GM20431 (cell line): ENCODE measurements at regions not wholly inside any gene's neighbourhood (a gene's known extent, or its start where the extent isn't known, plus 50 kb on each side); places are given as distances from the start of the nearest gene placed in this dataset.

Experiments used
- in situ Hi-C: fragments of 300-500 bp; cut with MseI, MboI; formaldehyde crosslinking; loops from one replicate; pipeline ENCODE4 v1.15.0; 2020; ENCODE audit warnings: low sequenced_read_pairs; ENCODE audit not compliant: unreplicated experiment

GRCh38 chr9:23598994-23599393 lies 227.0 kb downstream of the ELAVL2 start:
- in situ Hi-C loops = loop anchor here (25.0 kb wide), 1 partner anchor 88 kb away; no protein-coding TSS in a partner anchor

DNA sequence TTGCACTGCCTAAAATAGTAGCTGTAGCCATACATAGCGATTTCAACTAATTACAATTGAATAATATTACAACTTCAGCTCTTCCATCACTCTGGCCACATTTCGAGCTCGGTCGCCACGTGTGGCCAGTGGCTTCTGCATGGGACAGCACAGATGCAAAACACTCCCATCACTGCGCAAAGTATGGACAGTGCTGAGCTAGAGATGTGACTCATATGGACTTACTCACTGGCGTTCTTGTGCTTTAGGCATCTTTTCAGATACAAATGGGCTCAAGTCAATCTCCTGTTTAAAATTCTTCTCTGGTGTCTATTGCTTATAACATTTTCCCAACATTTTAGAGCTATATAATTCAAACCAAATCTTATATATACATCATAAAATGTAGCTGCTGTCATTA lies 222.7 kb downstream of the ELAVL2 start:
- in situ Hi-C loops = no loop called here

- in situ Hi-C loops = no loop called here
Measured at GRCh38 chr9:23606107-23606506, 219.9 kb downstream of the ELAVL2 start.

DNA sequence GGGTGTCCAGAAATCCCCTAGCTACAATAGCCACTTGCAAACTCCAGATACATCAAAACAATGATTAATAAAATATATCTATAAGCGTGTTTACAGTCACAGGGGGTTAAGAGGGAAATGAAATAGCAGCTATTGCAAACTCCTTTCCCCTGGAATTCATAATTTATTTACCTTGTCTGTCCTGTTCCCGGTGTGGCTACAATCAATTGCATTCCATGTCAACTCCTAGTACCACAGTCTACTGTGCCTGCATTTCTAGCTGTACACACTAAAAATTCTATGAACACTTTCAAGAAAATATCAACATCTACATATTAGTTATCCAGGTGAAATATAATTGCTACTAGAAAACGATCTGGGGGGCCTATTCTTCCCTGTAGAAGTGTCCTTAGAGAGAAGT lies 217.6 kb downstream of the ELAVL2 start:
- in situ Hi-C loops = no loop called here

GRCh38 chr9:23611869-23612268 lies 214.2 kb downstream of the ELAVL2 start:
- in situ Hi-C loops = no loop called here

GRCh38 chr9:23615569-23615968 lies 210.5 kb downstream of the ELAVL2 start:
- in situ Hi-C loops = no loop called here

GRCh38 chr9:23621188-23621587 lies 204.9 kb downstream of the ELAVL2 start:
- in situ Hi-C loops = no loop called here

- in situ Hi-C loops = no loop called here
Measured at GRCh38 chr9:23621924-23622323, 204.1 kb downstream of the ELAVL2 start.

GRCh38 chr9:23622396-23622795 lies 203.6 kb downstream of the ELAVL2 start:
- in situ Hi-C loops = no loop called here

- in situ Hi-C loops = no loop called here
Measured at GRCh38 chr9:23630488-23630887, 195.6 kb downstream of the ELAVL2 start.

DNA sequence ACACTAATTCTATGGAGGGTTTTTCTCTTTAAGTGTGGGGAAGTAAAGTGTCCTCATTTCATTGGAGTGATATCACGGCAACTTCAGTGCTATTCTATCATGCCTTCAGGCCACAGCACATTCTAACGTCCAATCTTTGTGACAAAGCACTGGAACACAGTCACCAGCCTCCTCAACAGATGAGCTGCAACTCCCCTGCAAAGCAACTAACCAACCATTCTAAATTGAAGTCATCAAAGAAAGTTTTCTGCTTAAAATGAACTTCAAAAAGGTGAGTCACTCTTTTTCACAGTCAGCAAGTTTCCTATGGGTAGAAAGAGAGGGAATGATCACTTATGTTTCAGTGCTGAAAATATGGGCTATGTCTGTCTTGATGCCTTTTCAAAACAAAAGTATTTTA lies 190.8 kb downstream of the ELAVL2 start:
- in situ Hi-C loops = no loop called here

DNA sequence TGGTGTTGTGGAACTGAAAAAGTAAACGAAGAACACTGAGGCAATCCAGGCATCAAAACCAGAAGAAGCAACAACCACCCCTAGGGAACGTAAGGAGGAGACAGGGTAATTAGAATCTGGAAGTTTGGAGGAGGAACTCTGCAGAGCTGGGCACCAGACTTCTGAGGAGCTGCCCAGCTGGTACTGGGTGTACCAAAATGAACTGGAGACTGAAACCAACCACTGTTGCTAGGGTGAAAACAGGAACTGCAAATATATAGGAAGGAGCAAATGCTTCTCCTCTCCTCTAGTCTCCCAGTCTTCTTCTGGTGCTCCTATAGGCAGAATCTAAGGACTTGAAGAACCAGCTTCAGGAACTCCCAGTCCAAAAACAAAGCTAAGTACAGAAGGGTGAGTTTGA lies 189.8 kb downstream of the ELAVL2 start:
- in situ Hi-C loops = no loop called here

- in situ Hi-C loops = no loop called here
Measured at GRCh38 chr9:23638011-23638410, 188.0 kb downstream of the ELAVL2 start.

DNA sequence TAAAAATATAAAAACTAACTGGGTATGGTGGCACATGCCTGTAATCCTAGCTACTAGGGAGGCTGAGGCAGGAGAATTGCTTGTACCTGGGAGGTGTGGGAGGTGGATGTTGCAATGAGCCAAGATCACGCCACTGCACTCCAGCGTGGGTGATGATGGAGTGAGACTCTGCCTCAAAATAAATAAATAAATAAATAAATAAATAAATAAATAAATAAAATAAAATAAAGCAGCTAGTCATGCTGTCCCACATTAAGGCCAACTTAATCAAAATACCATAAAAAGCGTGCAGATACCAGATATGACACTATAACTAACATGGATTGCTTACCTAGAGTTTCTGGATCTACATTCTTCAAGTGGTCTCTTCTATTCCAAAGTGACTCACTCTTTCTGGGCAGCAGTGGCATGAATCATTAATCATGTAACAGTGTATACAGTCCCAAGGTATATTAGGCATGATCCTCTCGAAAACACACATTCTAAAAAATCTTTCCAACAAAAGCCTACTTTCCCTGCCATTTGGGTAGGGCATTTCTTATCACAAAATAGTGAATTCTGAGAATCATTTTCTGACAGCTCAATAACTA lies 187.1 kb downstream of the ELAVL2 start:
- in situ Hi-C loops = no loop called here
